ENCODE measurements at regions not wholly inside any gene's neighbourhood (a gene's known extent, or its start where the extent isn't known, plus 50 kb on each side); places are given as distances from the start of the nearest gene placed in this dataset.

GRCh38 chr9:86721226-86721781, 226.0 kb downstream of the GAS1 start:
- Histone ChIP-seq H3K4me3 (no peak overlapping the region), H3K27me3 (no peaks in the 10 kb centered on the region), H3K4me1 (peaks cover 6% of the 10 kb centered on the region), H3K9me3 (no peaks in the 10 kb centered on the region), H3K36me3 (no peaks in the 10 kb centered on the region), H3K27ac (no peak overlapping the region)
- intact Hi-C loops (cut with DNase I), result no loop called here
- DNase-seq (no peak), ATAC-seq (no peak)
- TF ChIP-seq CTCF (IDR thresholded peaks at IDR 0.05), result no peak

GRCh38 chr9:86720639-86721225, 226.6 kb downstream of the GAS1 start:
- DNase-seq, result no peak
- intact Hi-C loops (cut with DNase I), result no loop called here

GRCh38 chr9:86718388-86719049, 228.8 kb downstream of the GAS1 start:
- no peak overlapping the region for H3K27ac ChIP-seq
- no peak for ATAC-seq
- no peak for TF ChIP-seq CTCF (IDR thresholded peaks at IDR 0.05)

More at GRCh38 chr9:86720639-86721225, 226.6 kb downstream of the GAS1 start:
- H3K4me3 ChIP-seq, result no peak overlapping the region
- no peaks in the 10 kb centered on the region for H3K36me3 ChIP-seq
- peaks cover 6% of the 10 kb centered on the region for H3K4me1 ChIP-seq
- TF ChIP-seq CTCF (IDR thresholded peaks at IDR 0.05), result no peak
- no peaks in the 10 kb centered on the region for H3K27me3 ChIP-seq
- ATAC-seq, result no peak
- no peak overlapping the region for H3K27ac ChIP-seq
- H3K9me3 ChIP-seq, result no peaks in the 10 kb centered on the region

GRCh38 chr9:86716326-86716922, 230.9 kb downstream of the GAS1 start:
- intact Hi-C loops (cut with DNase I), result no loop called here
- H3K4me1 ChIP-seq, result peaks cover 4% of the 10 kb centered on the region
- ATAC-seq (no peak), DNase-seq (no peak)
- no peaks in the 10 kb centered on the region for H3K36me3 ChIP-seq
- H3K27ac ChIP-seq, result no peak overlapping the region
- H3K4me3 ChIP-seq, result no peak overlapping the region
- H3K27me3 ChIP-seq, result no peaks in the 10 kb centered on the region
- TF ChIP-seq CTCF (IDR thresholded peaks at IDR 0.05), result no peak
- H3K9me3 ChIP-seq, result no peaks in the 10 kb centered on the region

More at GRCh38 chr9:86718388-86719049, 228.8 kb downstream of the GAS1 start:
- no peaks in the 10 kb centered on the region for H3K36me3 ChIP-seq
- no peaks in the 10 kb centered on the region for H3K9me3 ChIP-seq
- DNase-seq, result no peak
- no peaks in the 10 kb centered on the region for H3K27me3 ChIP-seq
- H3K4me1 ChIP-seq, result peaks cover 6% of the 10 kb centered on the region
- no peak overlapping the region for H3K4me3 ChIP-seq
- intact Hi-C loops (cut with DNase I), result no loop called here

- intact Hi-C loops (cut with DNase I), result no loop called here
- ATAC-seq (no peak), DNase-seq (no peak)
- Histone ChIP-seq H3K9me3 (no peaks in the 10 kb centered on the region), H3K4me3 (no peak overlapping the region), H3K4me1 (no peaks in the 10 kb centered on the region), H3K36me3 (no peaks in the 10 kb centered on the region), H3K27ac (no peak overlapping the region), H3K27me3 (no peaks in the 10 kb centered on the region)
- TF ChIP-seq CTCF (IDR thresholded peaks at IDR 0.05), result no peak
Observed at GRCh38 chr9:86714999-86715398, 232.3 kb downstream of the GAS1 start.

All from upper lobe of right lung (tissue), 1 donor.